ENCODE measurements at regions not wholly inside any gene's neighbourhood (a gene's known extent, or its start where the extent isn't known, plus 50 kb on each side); places are given as distances from the start of the nearest gene placed in this dataset.

DNA sequence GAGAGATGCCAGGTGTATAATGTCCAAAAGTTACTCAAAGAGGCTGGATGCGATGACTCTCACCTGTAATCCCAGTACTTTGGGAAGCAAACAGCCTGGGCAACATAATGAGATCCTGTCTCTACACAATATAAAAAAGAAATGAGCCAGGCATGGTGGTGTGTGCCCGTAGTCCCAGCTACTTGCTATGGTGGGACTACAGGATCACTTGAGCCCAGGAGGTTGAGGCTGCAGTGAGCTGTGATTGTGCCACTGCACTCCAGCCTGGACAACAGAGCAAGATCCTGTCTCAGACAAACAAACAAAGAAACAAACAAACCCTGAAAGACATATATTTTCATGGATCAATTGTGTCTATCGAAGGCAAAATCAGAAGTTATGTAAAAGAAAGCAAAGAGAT is 54.3 kb upstream of the CYP2B6 start (continued):
- TF ChIP-seq CBX3 (IDR thresholded peaks at IDR 0.05; ENCODE audit: borderline replicate concordance, low read depth) = no peak
- no peak for TF ChIP-seq BCL3 (IDR thresholded peaks at IDR 0.05; ENCODE audit: borderline replicate concordance, insufficient read depth, low read depth, low read length, poor library complexity, severe bottlenecking)
- no peak for TF ChIP-seq CREM (IDR thresholded peaks at IDR 0.05; ENCODE audit: low read depth)
- no peak for TF ChIP-seq ESRRA (IDR thresholded peaks at IDR 0.05; ENCODE audit: low read length)
- TF ChIP-seq ZNF622 (IDR thresholded peaks at IDR 0.05) = no peak
- TF ChIP-seq ASH2L (IDR thresholded peaks at IDR 0.05; ENCODE audit: borderline replicate concordance, low read depth) = no peak
- no peak for TF ChIP-seq ZNF24 (IDR thresholded peaks at IDR 0.05)
- TF ChIP-seq RB1 (IDR thresholded peaks at IDR 0.05; ENCODE audit: borderline replicate concordance) = no peak
- TF ChIP-seq ZZZ3 (IDR thresholded peaks at IDR 0.05; ENCODE audit: control insufficient read depth, insufficient read length, low read depth) = no peak
- TF ChIP-seq, protein P1, sequence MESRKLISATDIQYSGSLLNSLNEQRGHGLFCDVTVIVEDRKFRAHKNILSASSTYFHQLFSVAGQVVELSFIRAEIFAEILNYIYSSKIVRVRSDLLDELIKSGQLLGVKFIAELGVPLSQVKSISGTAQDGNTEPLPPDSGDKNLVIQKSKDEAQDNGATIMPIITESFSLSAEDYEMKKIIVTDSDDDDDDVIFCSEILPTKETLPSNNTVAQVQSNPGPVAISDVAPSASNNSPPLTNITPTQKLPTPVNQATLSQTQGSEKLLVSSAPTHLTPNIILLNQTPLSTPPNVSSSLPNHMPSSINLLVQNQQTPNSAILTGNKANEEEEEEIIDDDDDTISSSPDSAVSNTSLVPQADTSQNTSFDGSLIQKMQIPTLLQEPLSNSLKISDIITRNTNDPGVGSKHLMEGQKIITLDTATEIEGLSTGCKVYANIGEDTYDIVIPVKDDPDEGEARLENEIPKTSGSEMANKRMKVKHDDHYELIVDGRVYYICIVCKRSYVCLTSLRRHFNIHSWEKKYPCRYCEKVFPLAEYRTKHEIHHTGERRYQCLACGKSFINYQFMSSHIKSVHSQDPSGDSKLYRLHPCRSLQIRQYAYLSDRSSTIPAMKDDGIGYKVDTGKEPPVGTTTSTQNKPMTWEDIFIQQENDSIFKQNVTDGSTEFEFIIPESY (IDR thresholded peaks at IDR 0.05) = no peak
- TF ChIP-seq NR2C1 (IDR thresholded peaks at IDR 0.05) = no peak
- TF ChIP-seq MEF2A (IDR thresholded peaks at IDR 0.05; ENCODE audit: insufficient read depth, low read depth, low read length) = no peak

DNA sequence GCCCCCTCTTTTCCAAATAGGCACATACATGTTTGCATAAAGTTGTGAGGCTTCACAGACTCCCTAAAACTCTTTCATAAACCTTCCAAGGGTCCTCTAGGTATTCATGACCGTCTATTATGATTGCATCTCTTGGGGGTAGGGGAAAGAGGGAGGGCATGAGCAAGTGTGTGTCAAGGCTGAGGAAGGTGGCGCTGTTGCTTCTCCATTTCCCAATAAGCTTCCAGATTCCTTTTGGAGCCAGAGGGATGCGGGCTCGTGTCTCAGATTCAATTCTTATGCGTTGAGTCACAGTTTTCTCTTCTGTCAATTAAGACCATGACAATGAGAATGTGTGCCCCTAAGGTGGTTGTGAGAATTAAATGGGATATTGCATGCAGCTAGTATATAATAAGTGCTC is 51.0 kb upstream of the CYP2A7 start:
- CTCF ChIA-PET = no interaction called here
- WGBS (ENCODE audit: insufficient coverage, insufficient replicate concordance, low lambda C conversion rate, missing lambda C conversion rate) = 14% methylated on average over 5 of the region's 5 CpGs
- no peak overlapping the region for H3K9ac ChIP-seq (ENCODE audit: control insufficient read depth, insufficient read depth, low read length)
- ATAC-seq (no peak), FAIRE-seq (no peak), DNase-seq (ENCODE audit: low read depth, low spot score) (no peak)
- in situ Hi-C loops (cut with MboI) (no loop called here), intact Hi-C loops (cut with micrococcal nuclease; ENCODE audit: unreplicated experiment) (no loop called here)
- no TSS peak for BruUV-seq (replicated peaks)
- no peak overlapping the region for H3K4me2 ChIP-seq (ENCODE audit: control insufficient read depth, insufficient read depth)
- H3K36me3 ChIP-seq (ENCODE audit: control insufficient read depth in 2 of 2, insufficient read depth in 2 of 2, low read length in 1 of 2) = no peaks in the 10 kb centered on the region
- POLR2A ChIA-PET = no interaction called here
- no peaks in the 10 kb centered on the region for H3K4me1 ChIP-seq (ENCODE audit: control insufficient read depth, insufficient read depth, low read length)
- SMC1A ChIA-PET (ENCODE audit: uncharacterized antibody, unreplicated experiment) = interaction anchor here (0.8 kb wide), 1 partner anchor 23 kb away, joined by 3 read pairs; no protein-coding TSS in a partner anchor
- no peaks in the 10 kb centered on the region for H4K20me1 ChIP-seq (ENCODE audit: control insufficient read depth, insufficient read depth)
- H3K79me2 ChIP-seq (ENCODE audit: control insufficient read depth, insufficient read depth, low read length) = no peaks in the 10 kb centered on the region
- RAD21 ChIA-PET (ENCODE audit: unreplicated experiment) = no interaction called here
- no peak overlapping the region for H2AFZ ChIP-seq (ENCODE audit: control insufficient read depth, low read depth, low read length)
- H3K9me3 ChIP-seq (replicated peaks; ENCODE audit: control insufficient read depth, insufficient read depth, low read length) = no peaks in the 10 kb centered on the region
- H3K27me3 ChIP-seq (replicated peaks in 1 of 2; ENCODE audit: control insufficient read depth in 2 of 2, insufficient read depth in 2 of 2, low read length in 1 of 2) = no peaks in the 10 kb centered on the region
- H3K4me3 ChIP-seq = no peak overlapping the region
- no peak overlapping the region for H3K27ac ChIP-seq (ENCODE audit: control insufficient read depth, insufficient read depth)
- no peak for TF ChIP-seq MEF2A (IDR thresholded peaks at IDR 0.05; ENCODE audit: insufficient read depth, low read depth, low read length)
- TF ChIP-seq NBN (IDR thresholded peaks at IDR 0.05) = no peak
- TF ChIP-seq, protein P2, sequence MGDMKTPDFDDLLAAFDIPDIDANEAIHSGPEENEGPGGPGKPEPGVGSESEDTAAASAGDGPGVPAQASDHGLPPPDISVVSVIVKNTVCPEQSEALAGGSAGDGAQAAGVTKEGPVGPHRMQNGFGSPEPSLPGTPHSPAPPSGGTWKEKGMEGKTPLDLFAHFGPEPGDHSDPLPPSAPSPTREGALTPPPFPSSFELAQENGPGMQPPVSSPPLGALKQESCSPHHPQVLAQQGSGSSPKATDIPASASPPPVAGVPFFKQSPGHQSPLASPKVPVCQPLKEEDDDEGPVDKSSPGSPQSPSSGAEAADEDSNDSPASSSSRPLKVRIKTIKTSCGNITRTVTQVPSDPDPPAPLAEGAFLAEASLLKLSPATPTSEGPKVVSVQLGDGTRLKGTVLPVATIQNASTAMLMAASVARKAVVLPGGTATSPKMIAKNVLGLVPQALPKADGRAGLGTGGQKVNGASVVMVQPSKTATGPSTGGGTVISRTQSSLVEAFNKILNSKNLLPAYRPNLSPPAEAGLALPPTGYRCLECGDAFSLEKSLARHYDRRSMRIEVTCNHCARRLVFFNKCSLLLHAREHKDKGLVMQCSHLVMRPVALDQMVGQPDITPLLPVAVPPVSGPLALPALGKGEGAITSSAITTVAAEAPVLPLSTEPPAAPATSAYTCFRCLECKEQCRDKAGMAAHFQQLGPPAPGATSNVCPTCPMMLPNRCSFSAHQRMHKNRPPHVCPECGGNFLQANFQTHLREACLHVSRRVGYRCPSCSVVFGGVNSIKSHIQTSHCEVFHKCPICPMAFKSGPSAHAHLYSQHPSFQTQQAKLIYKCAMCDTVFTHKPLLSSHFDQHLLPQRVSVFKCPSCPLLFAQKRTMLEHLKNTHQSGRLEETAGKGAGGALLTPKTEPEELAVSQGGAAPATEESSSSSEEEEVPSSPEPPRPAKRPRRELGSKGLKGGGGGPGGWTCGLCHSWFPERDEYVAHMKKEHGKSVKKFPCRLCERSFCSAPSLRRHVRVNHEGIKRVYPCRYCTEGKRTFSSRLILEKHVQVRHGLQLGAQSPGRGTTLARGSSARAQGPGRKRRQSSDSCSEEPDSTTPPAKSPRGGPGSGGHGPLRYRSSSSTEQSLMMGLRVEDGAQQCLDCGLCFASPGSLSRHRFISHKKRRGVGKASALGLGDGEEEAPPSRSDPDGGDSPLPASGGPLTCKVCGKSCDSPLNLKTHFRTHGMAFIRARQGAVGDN (IDR thresholded peaks at IDR 0.05) = no peak
- no peak for TF ChIP-seq RCOR1 (conservative IDR thresholded peaks at IDR 0.05; ENCODE audit: low read depth, low read length)
- TF ChIP-seq POLR2AphosphoS5 (IDR thresholded peaks at IDR 0.05; ENCODE audit: low read length) = no peak
- no peak for TF ChIP-seq RFX5 (IDR thresholded peaks at IDR 0.05; ENCODE audit: low read depth, low read length)
- no peak for TF ChIP-seq GATAD2B (conservative IDR thresholded peaks at IDR 0.05; ENCODE audit: low read depth)

Data from GM12878 (cell line).